GM12878 (cell line): ENCODE measurements at regions not wholly inside any gene's neighbourhood (a gene's known extent, or its start where the extent isn't known, plus 50 kb on each side); places are given as distances from the start of the nearest gene placed in this dataset.

Experiments
- CHD1 ChIP-seq: IDR thresholded peaks from 2 replicates; pipeline ENCODE4 v1.6.1; 2012; ENCODE audit warnings: low read depth, low read length, improper control_type of control experiment
- JUND ChIP-seq: IDR thresholded peaks from 2 replicates; pipeline ENCODE4 v1.6.1; 2012; ENCODE audit warnings: low read depth, mild to moderate bottlenecking, low read length, improper control_type of control experiment, moderate library complexity
- NBN ChIP-seq: fragments of 450-650 bp; IDR thresholded peaks from 2 replicates; pipeline ENCODE4 v1.6.1; 2016
- NFYA ChIP-seq: IDR thresholded peaks from 2 replicates; pipeline ENCODE4 v1.6.1; 2011; ENCODE audit warnings: low read depth, mild to moderate bottlenecking, low read length, improper control_type of control experiment, borderline replicate concordance
- RFX5 ChIP-seq: IDR thresholded peaks from 2 replicates; pipeline ENCODE4 v1.6.1; 2011; ENCODE audit warnings: low read depth, low read length, improper control_type of control experiment
- TF ChIP-seq, protein P1 (sequence below), 3 experiments: IDR thresholded peaks in 2 of 3; conservative IDR thresholded peaks in 1 of 3; 2 replicates each; pipeline ENCODE4 v1.5.1; 2011; ENCODE audit warnings: low read depth in 3 of 3, low read length in 3 of 3, mild to moderate bottlenecking in 3 of 3, control low read depth in 2 of 3, moderate library complexity in 2 of 3, inconsistent platforms in 1 of 3, mixed read lengths in 1 of 3; ENCODE audit not compliant: control insufficient read depth in 2 of 3, insufficient read depth in 1 of 3; ENCODE audit errors: extremely low read depth in 1 of 3

- TF ChIP-seq JUND (no peak), NBN (no peak), RFX5 (no peak), NFYA (no peak), CHD1 (no peak)
- TF ChIP-seq, protein P1, sequence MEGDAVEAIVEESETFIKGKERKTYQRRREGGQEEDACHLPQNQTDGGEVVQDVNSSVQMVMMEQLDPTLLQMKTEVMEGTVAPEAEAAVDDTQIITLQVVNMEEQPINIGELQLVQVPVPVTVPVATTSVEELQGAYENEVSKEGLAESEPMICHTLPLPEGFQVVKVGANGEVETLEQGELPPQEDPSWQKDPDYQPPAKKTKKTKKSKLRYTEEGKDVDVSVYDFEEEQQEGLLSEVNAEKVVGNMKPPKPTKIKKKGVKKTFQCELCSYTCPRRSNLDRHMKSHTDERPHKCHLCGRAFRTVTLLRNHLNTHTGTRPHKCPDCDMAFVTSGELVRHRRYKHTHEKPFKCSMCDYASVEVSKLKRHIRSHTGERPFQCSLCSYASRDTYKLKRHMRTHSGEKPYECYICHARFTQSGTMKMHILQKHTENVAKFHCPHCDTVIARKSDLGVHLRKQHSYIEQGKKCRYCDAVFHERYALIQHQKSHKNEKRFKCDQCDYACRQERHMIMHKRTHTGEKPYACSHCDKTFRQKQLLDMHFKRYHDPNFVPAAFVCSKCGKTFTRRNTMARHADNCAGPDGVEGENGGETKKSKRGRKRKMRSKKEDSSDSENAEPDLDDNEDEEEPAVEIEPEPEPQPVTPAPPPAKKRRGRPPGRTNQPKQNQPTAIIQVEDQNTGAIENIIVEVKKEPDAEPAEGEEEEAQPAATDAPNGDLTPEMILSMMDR (IDR thresholded peaks at IDR 0.05 in 2 of 3, conservative IDR thresholded peaks at IDR 0.05 in 1 of 3; ENCODE audit: control insufficient read depth in 2 of 3, extremely low read depth in 1 of 3, insufficient read depth in 1 of 3, low read depth in 3 of 3, low read length in 3 of 3): no peak
Observed at GRCh38 chr3:95408464-95408862, 1345.6 kb downstream of the NSUN3 start.
